PC-9 (cell line): ENCODE measurements at regions not wholly inside any gene's neighbourhood (a gene's known extent, or its start where the extent isn't known, plus 50 kb on each side); places are given as distances from the start of the nearest gene placed in this dataset.

Source experiments
- EZH2 ChIP-seq: fragments of 200-600 bp; sonication (generic); IDR thresholded peaks from 2 replicates; pipeline ENCODE4 v1.8.0; 2017; ENCODE audit warnings: antibody characterized with exemption, low read depth
- TF ChIP-seq, protein P1 (sequence below): fragments of 200-600 bp; sonication (generic); conservative IDR thresholded peaks from 2 replicates; pipeline ENCODE4 v1.6.1; 2017; ENCODE audit warnings: mixed run types, antibody characterized with exemption, mild to moderate bottlenecking, moderate library complexity

DNA sequence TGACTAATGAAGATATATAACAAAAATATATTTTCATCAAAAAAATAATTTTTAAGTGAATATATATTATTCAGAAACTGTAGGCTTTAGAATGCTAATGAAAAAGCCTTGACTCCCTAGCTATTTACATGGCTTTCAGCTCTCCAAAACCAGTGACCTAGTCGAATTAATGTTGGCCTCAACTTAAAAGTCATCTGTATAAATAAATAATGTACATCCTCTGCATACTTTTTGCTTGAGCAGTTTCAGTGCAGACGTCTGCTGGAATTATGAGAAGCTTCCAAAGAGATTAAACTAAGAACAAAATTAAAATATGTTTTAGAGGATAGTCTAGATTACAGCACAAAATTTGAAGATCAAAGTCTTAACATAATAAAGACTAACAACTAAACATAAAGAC, 520.4 kb upstream of the ALCAM start:
- TF ChIP-seq, protein P1, sequence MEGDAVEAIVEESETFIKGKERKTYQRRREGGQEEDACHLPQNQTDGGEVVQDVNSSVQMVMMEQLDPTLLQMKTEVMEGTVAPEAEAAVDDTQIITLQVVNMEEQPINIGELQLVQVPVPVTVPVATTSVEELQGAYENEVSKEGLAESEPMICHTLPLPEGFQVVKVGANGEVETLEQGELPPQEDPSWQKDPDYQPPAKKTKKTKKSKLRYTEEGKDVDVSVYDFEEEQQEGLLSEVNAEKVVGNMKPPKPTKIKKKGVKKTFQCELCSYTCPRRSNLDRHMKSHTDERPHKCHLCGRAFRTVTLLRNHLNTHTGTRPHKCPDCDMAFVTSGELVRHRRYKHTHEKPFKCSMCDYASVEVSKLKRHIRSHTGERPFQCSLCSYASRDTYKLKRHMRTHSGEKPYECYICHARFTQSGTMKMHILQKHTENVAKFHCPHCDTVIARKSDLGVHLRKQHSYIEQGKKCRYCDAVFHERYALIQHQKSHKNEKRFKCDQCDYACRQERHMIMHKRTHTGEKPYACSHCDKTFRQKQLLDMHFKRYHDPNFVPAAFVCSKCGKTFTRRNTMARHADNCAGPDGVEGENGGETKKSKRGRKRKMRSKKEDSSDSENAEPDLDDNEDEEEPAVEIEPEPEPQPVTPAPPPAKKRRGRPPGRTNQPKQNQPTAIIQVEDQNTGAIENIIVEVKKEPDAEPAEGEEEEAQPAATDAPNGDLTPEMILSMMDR: no peak
- no peak for TF ChIP-seq EZH2
